H1 (cell line): ENCODE measurements at regions not wholly inside any gene's neighbourhood (a gene's known extent, or its start where the extent isn't known, plus 50 kb on each side); places are given as distances from the start of the nearest gene placed in this dataset.

ENCODE experiments used
- CTCF ChIA-PET: fragments of 300-600 bp; sonication (Branson Sonifier 250); formaldehyde crosslinking; loops from one replicate; lab custom pipeline; 2021; ENCODE audit not compliant: partially characterized antibody; lab: Charles Lee
- POLR2A ChIA-PET: fragments of 300-600 bp; sonication (Branson Sonifier 250); formaldehyde crosslinking; loops from one replicate; lab custom pipeline; 2021; ENCODE audit warnings: inconsistent platforms; ENCODE audit not compliant: partially characterized antibody; lab: Charles Lee
- DNase-seq, 2 experiments: peaks; one replicate each; pipeline versions ENCODE4 v3.0.0 to v3.0.0-alpha.2; 2010 to 2022; ENCODE audit warnings: low spot score in 2 of 2, low read depth in 1 of 2, mixed read lengths in 1 of 2
- FAIRE-seq: peaks from 2 replicates; lab custom pipeline; 2011; peaks lifted over from hg19 to GRCh38; lab: Jason Lieb, UNC
- H2AFZ ChIP-seq: 2 replicates; pipeline ENCODE4 v1.8.1; 2012; ENCODE audit warnings: low read length, inconsistent platforms
- H2AK5ac ChIP-seq: 2 replicates; pipeline ENCODE4 v1.6.1; 2013; ENCODE audit warnings: low read depth, low read length
- H2BK120ac ChIP-seq: replicated peaks from 2 replicates; pipeline ENCODE3; 2013; ENCODE audit warnings: low read depth, low read length, inconsistent platforms
- H2BK12ac ChIP-seq: 2 replicates; pipeline ENCODE4 v1.6.1; 2013; ENCODE audit warnings: low read depth, low read length
- H2BK15ac ChIP-seq: 2 replicates; pipeline ENCODE4 v1.6.1; 2013; ENCODE audit warnings: low read length
- H2BK20ac ChIP-seq: 2 replicates; pipeline ENCODE4 v1.6.1; 2013; ENCODE audit warnings: low read length
- H2BK5ac ChIP-seq: 2 replicates; pipeline ENCODE4 v1.6.1; 2013; ENCODE audit warnings: low read depth, low read length
- H3K14ac ChIP-seq: 2 replicates; pipeline ENCODE4 v1.6.1; 2013; ENCODE audit warnings: inconsistent platforms; ENCODE audit not compliant: insufficient read length
- H3K18ac ChIP-seq: 2 replicates; pipeline ENCODE4 v1.6.1; 2013; ENCODE audit warnings: low read length; ENCODE audit errors: extremely low read depth
- H3K23ac ChIP-seq: 2 replicates; pipeline ENCODE4 v1.6.1; 2013; ENCODE audit warnings: inconsistent platforms; ENCODE audit not compliant: insufficient read length
- H3K23me2 ChIP-seq: 2 replicates; pipeline ENCODE4 v1.6.1; 2013; ENCODE audit warnings: low read depth, low read length
- H3K27ac ChIP-seq: 2 replicates; pipeline ENCODE4 v1.6.1; 2011; ENCODE audit warnings: low read depth, low read length, inconsistent platforms
- H3K27me3 ChIP-seq, 4 experiments: replicated peaks in 1 of 4; 1 replicate in 1 of 4; 2 replicates in 3 of 4; pipeline versions ENCODE4 v1.6.1 to v1.8.1; 2011 to 2013; ENCODE audit warnings: low read length in 3 of 4, mild to moderate bottlenecking in 3 of 4, inconsistent platforms in 2 of 4, mixed read lengths in 2 of 4, moderate library complexity in 1 of 4; ENCODE audit not compliant: control insufficient read depth in 3 of 4, insufficient read depth in 3 of 4; ENCODE audit errors: extremely low read depth in 1 of 4
- H3K36me3 ChIP-seq, 4 experiments: 2 replicates each; pipeline versions ENCODE4 v1.6.1 to v1.8.1; 2011 to 2013; ENCODE audit warnings: mild to moderate bottlenecking in 4 of 4, low read length in 3 of 4, moderate library complexity in 2 of 4, control low read depth in 1 of 4, inconsistent platforms in 1 of 4; ENCODE audit not compliant: insufficient read depth in 4 of 4, control insufficient read depth in 2 of 4
- H3K4ac ChIP-seq: replicated peaks from 2 replicates; pipeline ENCODE3; 2013; ENCODE audit warnings: low read length, low read depth, mixed read lengths, inconsistent platforms; ENCODE audit not compliant: insufficient read length
- H3K4me1 ChIP-seq, 4 experiments: replicated peaks in 1 of 4; 1 replicate in 1 of 4; 2 replicates in 3 of 4; pipeline versions ENCODE4 v1.6.1 to v1.8.1; 2011 to 2013; ENCODE audit warnings: low read length in 3 of 4, inconsistent platforms in 2 of 4, mixed read lengths in 1 of 4; ENCODE audit not compliant: insufficient read depth in 4 of 4, control insufficient read depth in 3 of 4
- H3K4me2 ChIP-seq, 2 experiments: 2 replicates each; pipeline versions ENCODE4 v1.6.1 to v1.8.1; 2011 to 2013; ENCODE audit warnings: low read depth in 2 of 2, low read length in 2 of 2, control low read depth in 1 of 2, inconsistent platforms in 1 of 2, mild to moderate bottlenecking in 1 of 2; ENCODE audit not compliant: insufficient read depth in 1 of 2
- H3K4me3 ChIP-seq, 4 experiments: fragments of 200-600, 300-600 bp in 1 of 4; sonication (generic), shearing (Covaris generic), sonication (Bioruptor Twin) in 1 of 4; 2 replicates each; pipeline versions ENCODE4 v1.5.1 to v1.8.1; 2011 to 2016; ENCODE audit warnings: low read length in 4 of 4, low read depth in 3 of 4, control low read depth in 2 of 4, inconsistent platforms in 2 of 4, mild to moderate bottlenecking in 2 of 4, mixed read lengths in 1 of 4, moderate library complexity in 1 of 4; ENCODE audit not compliant: insufficient read depth in 2 of 4; ENCODE audit errors: extremely low read depth in 1 of 4
- H3K56ac ChIP-seq: replicated peaks from 2 replicates; pipeline ENCODE3; 2013; ENCODE audit warnings: low read depth, mild to moderate bottlenecking, mixed read lengths, low read length, inconsistent platforms; ENCODE audit not compliant: insufficient read length
- H3K79me1 ChIP-seq: 2 replicates; pipeline ENCODE4 v1.6.1; 2013; ENCODE audit warnings: low read depth, low read length, control low read depth
- H3K79me2 ChIP-seq, 2 experiments: 2 replicates each; pipeline versions ENCODE4 v1.6.1 to v1.8.1; 2012 to 2013; ENCODE audit warnings: low read length in 2 of 2, mild to moderate bottlenecking in 2 of 2, inconsistent platforms in 1 of 2; ENCODE audit not compliant: insufficient read depth in 2 of 2, control insufficient read depth in 1 of 2
- H3K9ac ChIP-seq, 4 experiments: replicated peaks in 1 of 4; 1 replicate in 1 of 4; 2 replicates in 3 of 4; pipeline versions ENCODE4 v1.6.1 to v1.8.1; 2011 to 2013; ENCODE audit warnings: low read depth in 3 of 4, low read length in 3 of 4, control low read depth in 2 of 4, mild to moderate bottlenecking in 2 of 4, moderate library complexity in 2 of 4, inconsistent platforms in 1 of 4; ENCODE audit errors: extremely low read depth in 1 of 4
- H3K9me3 ChIP-seq, 2 experiments: 2 replicates each; pipeline versions ENCODE4 v1.6.1 to v1.8.1; 2012 to 2013; ENCODE audit warnings: mild to moderate bottlenecking in 2 of 2, moderate library complexity in 2 of 2, control low read depth in 1 of 2, inconsistent platforms in 1 of 2, low read depth in 1 of 2, low read length in 1 of 2, mixed read lengths in 1 of 2; ENCODE audit not compliant: insufficient read depth in 2 of 2
- H4K20me1 ChIP-seq, 2 experiments: replicated peaks in 1 of 2; 2 replicates each; pipeline versions ENCODE3 to v1.8.1; 2011 to 2013; ENCODE audit warnings: inconsistent platforms in 2 of 2, low read length in 2 of 2, mild to moderate bottlenecking in 1 of 2; ENCODE audit not compliant: insufficient read depth in 2 of 2, control insufficient read depth in 1 of 2
- H4K5ac ChIP-seq: 2 replicates; pipeline ENCODE4 v1.6.1; 2013; ENCODE audit warnings: low read length, low read depth, mixed read lengths, inconsistent platforms; ENCODE audit not compliant: insufficient read length
- H4K8ac ChIP-seq: 2 replicates; pipeline ENCODE4 v1.8.0; 2013; ENCODE audit warnings: mild to moderate bottlenecking, moderate library complexity, low read length, inconsistent platforms; ENCODE audit not compliant: insufficient read depth; ENCODE audit errors: extremely low read depth
- H4K91ac ChIP-seq: replicated peaks from 2 replicates; pipeline ENCODE3; 2013; ENCODE audit warnings: low read length, mixed read lengths, inconsistent platforms; ENCODE audit not compliant: insufficient read length
- CREB1 ChIP-seq: IDR thresholded peaks from 2 replicates; pipeline ENCODE4 v1.6.1; 2012; ENCODE audit warnings: inconsistent platforms
- HDAC6 ChIP-seq: IDR thresholded peaks from one replicate; pipeline ENCODE4 v1.7.1; 2012; ENCODE audit warnings: low read depth, mild to moderate bottlenecking, inconsistent platforms, low read length, moderate library complexity
- JUND ChIP-seq: IDR thresholded peaks from 2 replicates; pipeline ENCODE4 v1.6.1; 2011; ENCODE audit warnings: mild to moderate bottlenecking, improper control_type of control experiment, low read length
- KDM4A ChIP-seq: IDR thresholded peaks from one replicate; pipeline ENCODE4 v1.7.1; 2012; ENCODE audit warnings: low read depth, mild to moderate bottlenecking, moderate library complexity, low read length, inconsistent platforms; ENCODE audit not compliant: severe bottlenecking
- MAFK ChIP-seq: IDR thresholded peaks from 2 replicates; pipeline ENCODE4 v1.6.1; 2012; ENCODE audit warnings: low read depth, mild to moderate bottlenecking, improper control_type of control experiment, low read length
- POU5F1 ChIP-seq: IDR thresholded peaks from 2 replicates; pipeline ENCODE4 v1.6.1; 2011; ENCODE audit warnings: low read depth, mild to moderate bottlenecking, low read length, moderate library complexity
- WGBS, 2 experiments: shearing (Covaris generic) in 1 of 2; methylation state at CpG; one replicate each; pipeline versions ENCODE4 v1.1.6 to v1.1.7; 2013 to 2015; ENCODE audit warnings: low lambda C conversion rate in 2 of 2, mixed read lengths in 2 of 2, inconsistent platforms in 1 of 2, low coverage in 1 of 2, missing lambda C conversion rate in 1 of 2; ENCODE audit not compliant: insufficient replicate concordance in 2 of 2, insufficient coverage in 1 of 2, insufficient read length in 1 of 2; ENCODE audit errors: extremely low coverage in 1 of 2, missing lambda C conversion rate in 1 of 2; 5-methylcytosine and 5-hydroxymethylcytosine counted together
- TF ChIP-seq, protein P1 (sequence below): IDR thresholded peaks from 2 replicates; pipeline ENCODE4 v1.6.1; 2011; ENCODE audit warnings: low read length, improper control_type of control experiment

DNA sequence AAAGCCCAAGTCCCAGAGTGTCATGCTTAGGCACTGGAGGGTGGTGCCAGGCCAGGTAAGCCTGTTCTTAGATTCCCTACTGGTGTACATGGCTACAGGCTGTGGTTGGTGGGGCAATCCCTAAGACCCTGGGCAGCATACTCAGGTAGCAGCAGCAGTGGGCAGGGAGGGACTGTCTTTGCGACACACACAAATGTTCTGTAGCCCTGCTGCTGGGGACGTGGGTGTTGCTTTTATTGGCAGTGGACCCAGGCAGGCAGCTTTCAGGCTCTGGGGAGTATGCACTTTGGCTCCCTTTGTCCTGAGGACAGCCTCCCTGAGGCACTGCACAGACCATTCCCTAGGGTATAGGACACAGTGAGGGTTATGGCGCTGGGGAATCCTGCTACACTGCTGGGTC lies 137.1 kb upstream of the ADAMTS19 start:
- Histone ChIP-seq H3K56ac (no peak overlapping the region), H2BK5ac (no peak overlapping the region), H3K4me2 (no peak overlapping the region), H2BK15ac (no peak overlapping the region), H4K5ac (no peak overlapping the region), H2BK12ac (no peak overlapping the region), H2AFZ (no peak overlapping the region; the same call in 1 of the 2 replicates), H2BK120ac (no peak overlapping the region), H3K18ac (no peak overlapping the region), H3K23me2 (no peaks in the 10 kb centered on the region), H3K36me3 (no peaks in the 10 kb centered on the region), H4K8ac (no peak overlapping the region; the same call in 1 of the 2 replicates), H3K4me3 (no peak overlapping the region), H3K23ac (no peak overlapping the region), H4K20me1 (no peaks in the 10 kb centered on the region), H3K79me1 (no peaks in the 10 kb centered on the region), H3K9ac (no peak overlapping the region), H3K79me2 (no peaks in the 10 kb centered on the region), H2AK5ac (no peak overlapping the region), H3K9me3 (peaks cover 4 to 6% of the 10 kb centered on the region in 2 experiments; a peak in 1 of 4 replicates), H3K4ac (no peak overlapping the region), H4K91ac (no peak overlapping the region), H3K27ac (no peak overlapping the region), H3K27me3 (no peaks in the 10 kb centered on the region), H3K14ac (no peak overlapping the region), H2BK20ac (no peak overlapping the region), H3K4me1 (no peaks in the 10 kb centered on the region)
- DNase-seq (no peak), FAIRE-seq (no peak)
- ChIA-PET POLR2A (no interaction called here), CTCF (no interaction called here)
- 91% methylated on average over 3 of the region's 3 CpGs; no CpG with 5 or more reads in 1 of the 2 experiments for WGBS, 2 experiments
- TF ChIP-seq CREB1 (no peak), POU5F1 (no peak), HDAC6 (no peak), MAFK (no peak), JUND (no peak), KDM4A (no peak)
- TF ChIP-seq, protein P1, sequence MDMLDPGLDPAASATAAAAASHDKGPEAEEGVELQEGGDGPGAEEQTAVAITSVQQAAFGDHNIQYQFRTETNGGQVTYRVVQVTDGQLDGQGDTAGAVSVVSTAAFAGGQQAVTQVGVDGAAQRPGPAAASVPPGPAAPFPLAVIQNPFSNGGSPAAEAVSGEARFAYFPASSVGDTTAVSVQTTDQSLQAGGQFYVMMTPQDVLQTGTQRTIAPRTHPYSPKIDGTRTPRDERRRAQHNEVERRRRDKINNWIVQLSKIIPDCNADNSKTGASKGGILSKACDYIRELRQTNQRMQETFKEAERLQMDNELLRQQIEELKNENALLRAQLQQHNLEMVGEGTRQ: no peak
